OCI-LY1 (cell line): ENCODE measurements at regions not wholly inside any gene's neighbourhood (a gene's known extent, or its start where the extent isn't known, plus 50 kb on each side); places are given as distances from the start of the nearest gene placed in this dataset.

Experiments
- H2AFZ ChIP-seq: fragments of 200-600 bp; sonication (generic), shearing (Covaris generic); 2 replicates; pipeline ENCODE4 v1.6.0; 2014; ENCODE audit warnings: antibody characterized with exemption, mild to moderate bottlenecking, low read length
- H3F3A ChIP-seq: fragments of 200-600 bp; sonication (generic), shearing (Covaris generic); 2 replicates; pipeline ENCODE4 v1.6.0; 2014; ENCODE audit warnings: mild to moderate bottlenecking, antibody characterized with exemption, low read length, moderate library complexity; ENCODE audit not compliant: insufficient read depth
- H3K27ac ChIP-seq: fragments of 200-600 bp; sonication (generic); 2 replicates; pipeline ENCODE4 v1.5.1; 2014; ENCODE audit warnings: low read length, mixed run types, mild to moderate bottlenecking, low read depth; ENCODE audit not compliant: poor library complexity, severe bottlenecking
- H3K27me3 ChIP-seq: fragments of 200-600 bp; sonication (generic); 2 replicates; pipeline ENCODE4 v1.6.0; 2014; ENCODE audit warnings: antibody characterized with exemption, mild to moderate bottlenecking, low read length, moderate library complexity; ENCODE audit not compliant: insufficient read depth
- H3K36me3 ChIP-seq: fragments of 200-600 bp; sonication (generic); 2 replicates; pipeline ENCODE4 v1.6.1; 2014; ENCODE audit warnings: mild to moderate bottlenecking, antibody characterized with exemption, low read length, moderate library complexity, mixed read lengths; ENCODE audit not compliant: insufficient read depth
- H3K4me1 ChIP-seq: fragments of 200-600 bp; sonication (generic); 2 replicates; pipeline ENCODE4 v1.5.1; 2014; ENCODE audit warnings: mild to moderate bottlenecking, low read length, moderate library complexity; ENCODE audit not compliant: insufficient read depth, severe bottlenecking
- H3K4me2 ChIP-seq: fragments of 200-600 bp; sonication (generic), shearing (Covaris generic); 2 replicates; pipeline ENCODE4 v1.6.1; 2014; ENCODE audit warnings: low read length
- H3K4me3 ChIP-seq: fragments of 200-600 bp; sonication (generic); 2 replicates; pipeline ENCODE4 v1.5.1; 2014; ENCODE audit warnings: low read length, low read depth, mild to moderate bottlenecking, mixed read lengths; ENCODE audit not compliant: poor library complexity, severe bottlenecking
- H3K79me2 ChIP-seq: fragments of 200-600 bp; shearing (Covaris generic); 2 replicates; pipeline ENCODE4 v1.6.1; 2016; ENCODE audit warnings: mixed run types, low read length, mixed read lengths; ENCODE audit not compliant: insufficient read depth
- H3K9ac ChIP-seq: fragments of 200-600 bp; sonication (generic), shearing (Covaris generic); 2 replicates; pipeline ENCODE4 v1.6.1; 2014; ENCODE audit warnings: mild to moderate bottlenecking, low read length, mixed read lengths
- H3K9me2 ChIP-seq: fragments of 200-600 bp; sonication (generic), shearing (Covaris generic); 2 replicates; pipeline ENCODE4 v1.6.1; 2014; ENCODE audit warnings: low read depth, mild to moderate bottlenecking, low read length, mixed read lengths
- H3K9me3 ChIP-seq: fragments of 200-600 bp; shearing (Covaris generic); 2 replicates; pipeline ENCODE4 v1.6.1; 2014; ENCODE audit warnings: low read length, mixed read lengths
- H4K20me1 ChIP-seq: fragments of 200-600 bp; sonication (generic), shearing (Covaris generic); 2 replicates; pipeline ENCODE4 v1.6.0; 2016; ENCODE audit warnings: mild to moderate bottlenecking, low read length; ENCODE audit not compliant: insufficient read depth
- EZH2 ChIP-seq: fragments of 200-600 bp; sonication (generic), shearing (Covaris generic); IDR thresholded peaks from 2 replicates; pipeline ENCODE4 v1.8.0; 2017; ENCODE audit warnings: borderline replicate concordance, mixed run types, mild to moderate bottlenecking, antibody characterized with exemption, low read length, moderate library complexity, mixed read lengths
- TF ChIP-seq, protein P1 (sequence below): fragments of 200-600 bp; sonication (generic), shearing (Covaris generic); IDR thresholded peaks from 2 replicates; pipeline ENCODE4 v1.5.1; 2017; ENCODE audit warnings: mild to moderate bottlenecking, antibody characterized with exemption, low read length, moderate library complexity, mixed read lengths

DNA sequence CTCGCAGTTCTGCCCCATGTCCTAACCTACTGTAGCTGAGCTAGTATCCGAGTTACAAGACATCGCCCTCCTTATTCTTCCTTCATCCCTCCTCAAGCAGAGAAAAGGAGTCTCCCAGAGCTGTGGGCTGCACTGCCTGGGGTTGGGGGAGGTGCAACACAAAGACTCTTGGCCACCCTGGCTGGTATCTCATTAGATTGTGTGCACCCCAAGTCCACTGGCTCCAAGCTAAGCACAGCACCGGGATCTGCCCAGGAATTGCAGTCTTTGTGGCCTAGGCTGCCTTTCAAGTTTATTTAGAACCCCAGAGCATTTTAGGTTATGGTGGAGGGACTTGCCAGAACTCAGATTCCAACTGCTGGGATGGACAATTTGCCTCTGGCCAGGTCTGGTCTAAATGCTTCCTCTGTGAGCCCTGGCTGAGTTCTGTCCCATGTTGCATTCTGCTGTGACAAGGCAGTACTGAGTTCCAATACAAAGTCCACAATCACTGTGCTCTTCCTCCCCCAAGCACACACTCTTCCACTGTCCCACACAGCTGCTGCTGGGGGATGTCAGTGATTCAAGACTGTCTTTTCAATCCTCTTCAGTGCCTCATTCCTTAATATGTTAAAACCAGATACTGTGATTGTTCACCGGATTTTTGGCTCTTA is 169.6 kb upstream of the CLEC14A start:
- no peaks in the 10 kb centered on the region for H3K27me3 ChIP-seq
- TF ChIP-seq, protein P1, sequence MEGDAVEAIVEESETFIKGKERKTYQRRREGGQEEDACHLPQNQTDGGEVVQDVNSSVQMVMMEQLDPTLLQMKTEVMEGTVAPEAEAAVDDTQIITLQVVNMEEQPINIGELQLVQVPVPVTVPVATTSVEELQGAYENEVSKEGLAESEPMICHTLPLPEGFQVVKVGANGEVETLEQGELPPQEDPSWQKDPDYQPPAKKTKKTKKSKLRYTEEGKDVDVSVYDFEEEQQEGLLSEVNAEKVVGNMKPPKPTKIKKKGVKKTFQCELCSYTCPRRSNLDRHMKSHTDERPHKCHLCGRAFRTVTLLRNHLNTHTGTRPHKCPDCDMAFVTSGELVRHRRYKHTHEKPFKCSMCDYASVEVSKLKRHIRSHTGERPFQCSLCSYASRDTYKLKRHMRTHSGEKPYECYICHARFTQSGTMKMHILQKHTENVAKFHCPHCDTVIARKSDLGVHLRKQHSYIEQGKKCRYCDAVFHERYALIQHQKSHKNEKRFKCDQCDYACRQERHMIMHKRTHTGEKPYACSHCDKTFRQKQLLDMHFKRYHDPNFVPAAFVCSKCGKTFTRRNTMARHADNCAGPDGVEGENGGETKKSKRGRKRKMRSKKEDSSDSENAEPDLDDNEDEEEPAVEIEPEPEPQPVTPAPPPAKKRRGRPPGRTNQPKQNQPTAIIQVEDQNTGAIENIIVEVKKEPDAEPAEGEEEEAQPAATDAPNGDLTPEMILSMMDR: no peak
- TF ChIP-seq EZH2: no peak
- no peaks in the 10 kb centered on the region for H3K9me2 ChIP-seq
- no peaks in the 10 kb centered on the region for H4K20me1 ChIP-seq
- H2AFZ ChIP-seq: no peak overlapping the region
- no peak overlapping the region for H3K4me2 ChIP-seq
- H3K79me2 ChIP-seq: no peaks in the 10 kb centered on the region
- 0 out of 2 replicates have a peak, but pooled peaks cover 4% of the 10 kb centered on the region for H3K9me3 ChIP-seq
- no peak overlapping the region for H3K4me3 ChIP-seq
- H3K9ac ChIP-seq: no peak overlapping the region
- no peaks in the 10 kb centered on the region for H3F3A ChIP-seq
- no peak overlapping the region for H3K27ac ChIP-seq
- no peaks in the 10 kb centered on the region for H3K4me1 ChIP-seq
- H3K36me3 ChIP-seq: no peaks in the 10 kb centered on the region

DNA sequence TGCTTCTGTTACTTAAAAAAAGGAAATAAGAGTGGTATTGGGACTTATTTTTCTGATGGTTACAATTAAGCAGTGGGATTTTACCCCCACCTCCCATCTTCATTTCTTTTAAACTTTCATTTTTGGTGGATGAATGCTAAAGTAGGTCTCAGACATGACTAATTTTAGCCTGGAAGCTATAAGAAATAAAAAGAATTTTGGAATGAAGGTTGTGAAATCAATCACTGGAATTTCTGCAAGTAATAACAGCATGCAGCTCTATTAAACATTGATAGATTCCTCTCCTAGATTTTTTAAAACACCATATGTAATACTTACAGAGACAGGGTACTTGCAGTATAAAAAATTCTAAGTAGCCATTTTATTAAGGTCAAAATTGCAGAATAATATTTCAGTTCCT is 164.2 kb upstream of the CLEC14A start:
- Histone ChIP-seq H3K27ac (no peak overlapping the region), H3K4me3 (no peak overlapping the region), H3K27me3 (no peaks in the 10 kb centered on the region), H3K79me2 (no peaks in the 10 kb centered on the region), H2AFZ (no peak overlapping the region), H3K4me2 (no peak overlapping the region), H4K20me1 (no peaks in the 10 kb centered on the region), H3K9me2 (no peaks in the 10 kb centered on the region), H3K4me1 (no peaks in the 10 kb centered on the region), H3F3A (no peaks in the 10 kb centered on the region), H3K36me3 (no peaks in the 10 kb centered on the region), H3K9me3 (0 out of 2 replicates have a peak, but pooled peaks cover 4% of the 10 kb centered on the region), H3K9ac (no peak overlapping the region)
- TF ChIP-seq EZH2: no peak
- TF ChIP-seq, protein P1: no peak

DNA sequence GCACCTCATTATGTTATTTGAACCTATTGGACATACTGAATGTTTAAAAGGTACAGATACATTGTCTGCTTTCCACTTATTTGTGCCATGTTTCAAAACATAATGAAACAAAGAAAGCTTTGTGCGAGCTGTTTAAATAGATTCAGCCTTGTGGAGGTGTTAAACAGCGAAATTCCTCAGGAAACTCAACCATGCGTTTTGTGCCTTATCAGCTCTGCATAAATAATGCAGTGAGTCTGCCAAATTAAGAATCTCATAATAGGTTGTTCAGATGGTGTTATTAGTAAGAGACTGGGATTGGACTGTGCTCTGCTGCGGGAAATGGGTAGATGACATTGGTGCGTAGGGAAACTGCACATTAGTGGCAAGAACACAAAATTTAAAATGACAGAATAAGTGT is 163.7 kb upstream of the CLEC14A start:
- no peaks in the 10 kb centered on the region for H3K79me2 ChIP-seq
- H3K27ac ChIP-seq: no peak overlapping the region
- H3K9ac ChIP-seq: no peak overlapping the region
- H3K4me1 ChIP-seq: no peaks in the 10 kb centered on the region
- H4K20me1 ChIP-seq: no peaks in the 10 kb centered on the region
- H2AFZ ChIP-seq: no peak overlapping the region
- H3K4me3 ChIP-seq: no peak overlapping the region
- 0 out of 2 replicates have a peak, but pooled peaks cover 4% of the 10 kb centered on the region for H3K9me3 ChIP-seq
- H3F3A ChIP-seq: no peaks in the 10 kb centered on the region
- TF ChIP-seq, protein P1: no peak
- no peak for TF ChIP-seq EZH2
- H3K9me2 ChIP-seq: no peaks in the 10 kb centered on the region
- no peaks in the 10 kb centered on the region for H3K36me3 ChIP-seq
- H3K27me3 ChIP-seq: no peaks in the 10 kb centered on the region
- H3K4me2 ChIP-seq: no peak overlapping the region
